ENCODE measurements at regions not wholly inside any gene's neighbourhood (a gene's known extent, or its start where the extent isn't known, plus 50 kb on each side); places are given as distances from the start of the nearest gene placed in this dataset.

GRCh38 chr1:193960040-193960439 lies 773.6 kb upstream of the B3GALT2 start:
- intact Hi-C loops (cut with DNase I): loop anchor here in 2 of 10 donors (10.0 kb wide), 2 partner anchors 105 to 705 kb away; no protein-coding TSS in a partner anchor
- Histone ChIP-seq H3K36me3 (no peaks in the 10 kb centered on the region), H3K4me1 (peaks cover 0 to 18% (median 0%) of the 10 kb centered on the region in 12 donors), H3K4me3 (no peak overlapping the region), H3K27ac (peak overlapping the region in 9 of 12 donors; percentile 52 to 82 (median 58)), H3K27me3 (no peaks in the 10 kb centered on the region), H3K9me3 (peaks cover 0 to 10% (median 0%) of the 10 kb centered on the region in 12 donors)
- WGBS, 4 donors: 48 to 61% (median 55%) methylated on average over 2 of the region's 2 CpGs
- ATAC-seq (peak in 1 of 4 donors; percentile 57), DNase-seq (no peak)
- no peak for TF ChIP-seq CTCF (IDR thresholded peaks at IDR 0.05)
- TF ChIP-seq POLR2A (IDR thresholded peaks at IDR 0.05): no peak

- intact Hi-C loops (cut with DNase I): loop anchor here in 2 of 10 donors (10.0 kb wide), 3 partner anchors 107 to 773 kb away; partner anchors contain the start of gene B3GALT2 (in 1 of the 2)
- no peak for DNase-seq
- no peak overlapping the region for H3K27ac ChIP-seq
These were observed 771.2 kb upstream of the B3GALT2 start for GRCh38 chr1:193957556-193958095.

GRCh38 chr1:193952778-193953374 lies 766.5 kb upstream of the B3GALT2 start:
- Histone ChIP-seq H3K4me1 (peaks cover 0 to 5% (median 0%) of the 10 kb centered on the region in 12 donors), H3K27me3 (no peaks in the 10 kb centered on the region), H3K27ac (peak overlapping the region in 9 of 12 donors; percentile 12 to 70 (median 35)), H3K9me3 (peaks cover 0 to 7% (median 0%) of the 10 kb centered on the region in 12 donors), H3K36me3 (no peaks in the 10 kb centered on the region), H3K4me3 (no peak overlapping the region)
- no peak for TF ChIP-seq POLR2A (IDR thresholded peaks at IDR 0.05)
- ATAC-seq: peak; percentile 40 to 80 (median 68)
- DNase-seq: no peak
- 35 to 56% (median 48%) methylated on average over 1 of the region's 1 CpG for WGBS, 4 donors
- intact Hi-C loops (cut with DNase I): loop anchor here in 2 of 10 donors (2.0 to 10.0 kb wide), 5 partner anchors 112 to 768 kb away; partner anchors contain the start of gene B3GALT2 (in 2 of the 2)

More at GRCh38 chr1:193957556-193958095, 771.2 kb upstream of the B3GALT2 start:
- no peak for TF ChIP-seq POLR2A (IDR thresholded peaks at IDR 0.05)
- no peak for TF ChIP-seq CTCF (IDR thresholded peaks at IDR 0.05)
- Histone ChIP-seq H3K27me3 (no peaks in the 10 kb centered on the region), H3K36me3 (no peaks in the 10 kb centered on the region), H3K4me3 (no peak overlapping the region), H3K9me3 (peaks cover 0 to 10% (median 0%) of the 10 kb centered on the region in 12 donors), H3K4me1 (peaks cover 0 to 14% (median 0%) of the 10 kb centered on the region in 12 donors)
- no peak for ATAC-seq
- 72 to 90% (median 80%) methylated on average over 6 to 7 of the region's 7 CpGs for WGBS, 4 donors

GRCh38 chr1:193951984-193952383 lies 765.6 kb upstream of the B3GALT2 start:
- peak in 3 of 4 donors; percentile 45 to 46 (median 45) for ATAC-seq
- Histone ChIP-seq H3K9me3 (peaks cover 0 to 10% (median 0%) of the 10 kb centered on the region in 12 donors), H3K4me3 (no peak overlapping the region), H3K27me3 (no peaks in the 10 kb centered on the region), H3K4me1 (peaks cover 0 to 5% (median 0%) of the 10 kb centered on the region in 12 donors), H3K36me3 (no peaks in the 10 kb centered on the region), H3K27ac (peak overlapping the region in 11 of 12 donors; percentile 12 to 70 (median 35))
- WGBS, 4 donors: 61 to 67% (median 66%) methylated on average over 3 of the region's 3 CpGs
- TF ChIP-seq CTCF (IDR thresholded peaks at IDR 0.05): no peak
- TF ChIP-seq POLR2A (IDR thresholded peaks at IDR 0.05): no peak
- intact Hi-C loops (cut with DNase I): loop anchor here in 2 of 10 donors (2.0 to 10.0 kb wide), 5 partner anchors 113 to 767 kb away; partner anchors contain the start of gene B3GALT2 (in 2 of the 2)
- no peak for DNase-seq

All from heart left ventricle (tissue), 16 donors.